Coronary artery (tissue), 2 donors: ENCODE measurements at regions not wholly inside any gene's neighbourhood (a gene's known extent, or its start where the extent isn't known, plus 50 kb on each side); places are given as distances from the start of the nearest gene placed in this dataset.

Experiments used
- DNase-seq: peaks from one replicate; pipeline ENCODE4 v3.0.0-alpha.2; 2017; ENCODE audit warnings: low spot score
- H3K27ac ChIP-seq, 2 donors: fragments of 200-600 bp; sonication (generic); one replicate each; pipeline ENCODE4 v1.5.1; 2016 to 2019
- H3K4me3 ChIP-seq: fragments of 200-600 bp; sonication (generic); 2 replicates; pipeline ENCODE4 v1.5.1; 2016; ENCODE audit warnings: mild to moderate bottlenecking, moderate library complexity
- CTCF ChIP-seq: fragments of 200-600 bp; sonication (generic); IDR thresholded peaks from one replicate; pipeline ENCODE4 v1.5.1; 2019; ENCODE audit warnings: antibody characterized with exemption

GRCh38 chr3:157683668-157684067, 180.5 kb upstream of the VEPH1 start:
- Histone ChIP-seq H3K27ac (no peak overlapping the region), H3K4me3 (no peak overlapping the region)
- no peak for TF ChIP-seq CTCF
- DNase-seq = no peak

GRCh38 chr3:157672061-157672460, 168.8 kb upstream of the VEPH1 start:
- Histone ChIP-seq H3K4me3 (no peak overlapping the region), H3K27ac (no peak overlapping the region)
- TF ChIP-seq CTCF = no peak
- DNase-seq = no peak

GRCh38 chr3:157671656-157672055, 168.4 kb upstream of the VEPH1 start:
- no peak overlapping the region for H3K27ac ChIP-seq
- no peak for DNase-seq
- TF ChIP-seq CTCF = no peak
- H3K4me3 ChIP-seq = no peak overlapping the region

GRCh38 chr3:157669416-157669815, 166.2 kb upstream of the VEPH1 start:
- no peak for DNase-seq
- TF ChIP-seq CTCF = no peak
- Histone ChIP-seq H3K27ac (no peak overlapping the region), H3K4me3 (no peak overlapping the region)

- TF ChIP-seq CTCF = no peak
- H3K4me3 ChIP-seq = no peak overlapping the region
- no peak overlapping the region for H3K27ac ChIP-seq
- no peak for DNase-seq
Observed at GRCh38 chr3:157667493-157667892, 164.3 kb upstream of the VEPH1 start.

GRCh38 chr3:157662171-157662570, 159.0 kb upstream of the VEPH1 start:
- DNase-seq = no peak
- TF ChIP-seq CTCF = no peak
- H3K27ac ChIP-seq = no peak overlapping the region
- no peak overlapping the region for H3K4me3 ChIP-seq

- Histone ChIP-seq H3K27ac (no peak overlapping the region), H3K4me3 (no peak overlapping the region)
- no peak for DNase-seq
Observed at GRCh38 chr3:157660847-157661246, 157.6 kb upstream of the VEPH1 start.

More at GRCh38 chr3:157660847-157661246, 157.6 kb upstream of the VEPH1 start:
- TF ChIP-seq CTCF = no peak
